Endothelial cell (in vitro differentiated cells): ENCODE measurements at regions not wholly inside any gene's neighbourhood (a gene's known extent, or its start where the extent isn't known, plus 50 kb on each side); places are given as distances from the start of the nearest gene placed in this dataset.

Experiments used
- DNase-seq: peaks from one replicate; pipeline ENCODE4 v3.0.0; 2021; ENCODE audit warnings: low spot score
- H3K27ac Mint-ChIP-seq: one replicate; pipeline ENCODE4 v1.8.0; 2021; ENCODE audit warnings: mixed read lengths, inconsistent platforms; ENCODE audit not compliant: unreplicated experiment
- H3K27me3 Mint-ChIP-seq: one replicate; pipeline ENCODE4 v1.8.0; 2021; ENCODE audit warnings: mild to moderate bottlenecking, moderate library complexity, mixed read lengths, inconsistent platforms; ENCODE audit not compliant: unreplicated experiment
- H3K36me3 Mint-ChIP-seq: one replicate; pipeline ENCODE4 v1.8.0; 2021; ENCODE audit warnings: mild to moderate bottlenecking, low read depth, mixed read lengths, inconsistent platforms; ENCODE audit not compliant: unreplicated experiment
- H3K4me1 Mint-ChIP-seq: one replicate; pipeline ENCODE4 v1.8.0; 2021; ENCODE audit warnings: mild to moderate bottlenecking, mixed read lengths, inconsistent platforms; ENCODE audit not compliant: unreplicated experiment
- H3K4me3 Mint-ChIP-seq: one replicate; pipeline ENCODE4 v1.8.0; 2021; ENCODE audit warnings: mild to moderate bottlenecking, mixed read lengths, inconsistent platforms; ENCODE audit not compliant: unreplicated experiment
- H3K9me3 Mint-ChIP-seq: one replicate; pipeline ENCODE4 v1.8.0; 2021; ENCODE audit warnings: mixed read lengths, inconsistent platforms; ENCODE audit not compliant: unreplicated experiment
- TF ChIP-seq, protein P1 (sequence below): fragments of 200-600 bp; sonication (generic); IDR thresholded peaks from one replicate; pipeline ENCODE4 v1.5.0; 2021; ENCODE audit warnings: antibody characterized with exemption; ENCODE audit not compliant: unreplicated experiment

- TF ChIP-seq, protein P1, sequence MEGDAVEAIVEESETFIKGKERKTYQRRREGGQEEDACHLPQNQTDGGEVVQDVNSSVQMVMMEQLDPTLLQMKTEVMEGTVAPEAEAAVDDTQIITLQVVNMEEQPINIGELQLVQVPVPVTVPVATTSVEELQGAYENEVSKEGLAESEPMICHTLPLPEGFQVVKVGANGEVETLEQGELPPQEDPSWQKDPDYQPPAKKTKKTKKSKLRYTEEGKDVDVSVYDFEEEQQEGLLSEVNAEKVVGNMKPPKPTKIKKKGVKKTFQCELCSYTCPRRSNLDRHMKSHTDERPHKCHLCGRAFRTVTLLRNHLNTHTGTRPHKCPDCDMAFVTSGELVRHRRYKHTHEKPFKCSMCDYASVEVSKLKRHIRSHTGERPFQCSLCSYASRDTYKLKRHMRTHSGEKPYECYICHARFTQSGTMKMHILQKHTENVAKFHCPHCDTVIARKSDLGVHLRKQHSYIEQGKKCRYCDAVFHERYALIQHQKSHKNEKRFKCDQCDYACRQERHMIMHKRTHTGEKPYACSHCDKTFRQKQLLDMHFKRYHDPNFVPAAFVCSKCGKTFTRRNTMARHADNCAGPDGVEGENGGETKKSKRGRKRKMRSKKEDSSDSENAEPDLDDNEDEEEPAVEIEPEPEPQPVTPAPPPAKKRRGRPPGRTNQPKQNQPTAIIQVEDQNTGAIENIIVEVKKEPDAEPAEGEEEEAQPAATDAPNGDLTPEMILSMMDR: no peak
- peaks cover 6% of the 10 kb centered on the region for H3K4me1 Mint-ChIP-seq
- H3K36me3 Mint-ChIP-seq: no peaks in the 10 kb centered on the region
- H3K4me3 Mint-ChIP-seq: no peak overlapping the region
- DNase-seq: no peak
- H3K27ac Mint-ChIP-seq: no peak overlapping the region
- no peaks in the 10 kb centered on the region for H3K27me3 Mint-ChIP-seq
- no peaks in the 10 kb centered on the region for H3K9me3 Mint-ChIP-seq
These were observed 95.1 kb downstream of the INSIG2 start for GRCh38 chr2:118183381-118183780.

GRCh38 chr2:118179445-118179844 lies 91.2 kb downstream of the INSIG2 start:
- DNase-seq: no peak
- no peak overlapping the region for H3K27ac Mint-ChIP-seq
- H3K4me1 Mint-ChIP-seq: peaks cover 8% of the 10 kb centered on the region
- no peaks in the 10 kb centered on the region for H3K9me3 Mint-ChIP-seq
- no peak overlapping the region for H3K4me3 Mint-ChIP-seq
- TF ChIP-seq, protein P1: no peak
- H3K27me3 Mint-ChIP-seq: no peaks in the 10 kb centered on the region
- H3K36me3 Mint-ChIP-seq: no peaks in the 10 kb centered on the region

DNA sequence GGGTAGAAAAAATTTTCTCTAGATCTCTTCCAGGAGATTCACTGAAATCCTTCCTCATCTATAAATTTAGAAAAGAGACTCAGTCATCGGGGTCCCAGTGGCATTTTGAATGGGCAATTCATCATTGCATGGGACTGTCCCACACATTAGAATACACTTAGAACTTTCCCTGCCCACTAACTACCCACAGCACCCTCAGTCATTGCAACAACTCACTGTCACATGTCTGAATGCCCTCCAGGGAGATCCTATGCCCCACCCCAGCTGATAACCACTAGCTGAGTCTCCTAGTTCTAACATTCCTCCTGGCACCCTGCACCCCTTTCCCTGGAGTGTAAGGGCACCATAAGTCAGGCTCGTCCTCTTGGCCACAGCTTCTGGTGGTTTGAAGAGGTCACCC lies 89.6 kb downstream of the INSIG2 start:
- Mint-ChIP-seq H3K27me3 (no peaks in the 10 kb centered on the region), H3K4me3 (no peak overlapping the region), H3K27ac (no peak overlapping the region), H3K4me1 (peaks cover 8% of the 10 kb centered on the region), H3K36me3 (no peaks in the 10 kb centered on the region), H3K9me3 (no peaks in the 10 kb centered on the region)
- TF ChIP-seq, protein P1: no peak
- no peak for DNase-seq

GRCh38 chr2:118177318-118177717 lies 89.0 kb downstream of the INSIG2 start:
- Mint-ChIP-seq H3K27me3 (no peaks in the 10 kb centered on the region), H3K4me3 (no peak overlapping the region), H3K36me3 (no peaks in the 10 kb centered on the region), H3K9me3 (no peaks in the 10 kb centered on the region), H3K4me1 (peaks cover 8% of the 10 kb centered on the region), H3K27ac (no peak overlapping the region)
- TF ChIP-seq, protein P1: no peak
- no peak for DNase-seq

- no peak overlapping the region for H3K4me3 Mint-ChIP-seq
- H3K27ac Mint-ChIP-seq: no peak overlapping the region
- peaks cover 8% of the 10 kb centered on the region for H3K4me1 Mint-ChIP-seq
- no peaks in the 10 kb centered on the region for H3K27me3 Mint-ChIP-seq
- H3K9me3 Mint-ChIP-seq: no peaks in the 10 kb centered on the region
- no peak for DNase-seq
- TF ChIP-seq, protein P1: no peak
- no peaks in the 10 kb centered on the region for H3K36me3 Mint-ChIP-seq
These were observed 88.3 kb downstream of the INSIG2 start for GRCh38 chr2:118176601-118177000.
